Right ventricle myocardium superior (tissue), 1 donor: ENCODE measurements at regions not wholly inside any gene's neighbourhood (a gene's known extent, or its start where the extent isn't known, plus 50 kb on each side); places are given as distances from the start of the nearest gene placed in this dataset.

ENCODE experiments used
- ATAC-seq: fragments of 200-7000 bp; cut with Tn5 transposase; one replicate; pipeline ENCODE4 v1.9.1; 2020; ENCODE audit warnings: mild to moderate bottlenecking; ENCODE audit not compliant: poor library complexity
- DNase-seq: peaks from one replicate; pipeline ENCODE4 v3.0.0-alpha.2; 2020
- intact Hi-C: fragments of 100-400 bp; cut with DNase I; formaldehyde crosslinking; loops from one replicate; pipeline ENCODE4 v1.11.2; 2022
- donor health status: DM: no; HTN: yes; CAD: no; lungs with severe emphysema.

DNA sequence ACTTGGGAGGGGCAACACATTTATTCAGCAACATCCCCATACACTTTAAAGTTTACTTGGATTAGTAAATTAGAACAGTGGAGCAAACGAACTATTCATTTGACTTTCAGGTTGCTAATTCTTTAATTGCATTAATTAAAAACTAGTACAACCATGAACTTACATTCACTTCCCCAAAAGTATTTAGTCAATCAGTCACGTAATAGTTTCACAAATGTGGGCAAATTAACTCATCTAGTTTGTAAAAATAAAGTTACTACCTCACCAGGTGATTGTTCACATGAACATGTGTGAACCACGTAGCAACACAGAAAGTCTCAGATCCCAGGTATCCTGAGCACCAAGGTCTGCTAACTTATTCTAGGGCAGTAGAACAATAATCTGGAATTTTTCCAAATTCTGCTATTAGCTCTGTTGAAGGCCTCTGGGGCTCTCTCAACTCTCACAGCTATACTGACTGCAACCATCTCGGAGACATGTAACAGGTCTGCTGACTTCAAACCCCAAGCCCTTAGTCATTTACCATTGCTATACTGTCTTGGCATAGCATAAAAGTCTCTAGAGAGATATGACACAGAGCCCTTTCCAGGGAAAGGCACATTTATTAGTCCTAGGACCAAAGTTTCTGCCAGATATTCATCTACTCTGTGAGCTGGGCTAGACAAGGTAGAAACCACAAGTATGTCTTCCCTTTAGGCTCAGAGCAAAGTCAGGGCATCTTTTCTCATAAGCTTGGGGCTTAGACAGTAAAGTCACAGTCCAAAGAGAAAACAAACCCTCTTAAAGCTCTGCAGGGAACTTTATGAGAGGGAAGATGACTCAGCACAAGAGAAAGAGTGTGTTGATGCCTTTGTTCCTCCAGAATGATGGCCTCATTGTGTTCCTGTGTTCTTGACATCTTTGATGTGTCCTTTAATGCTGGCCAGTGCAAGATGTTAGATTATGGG, 50.9 kb upstream of the CCDC28A start:
- no peak for DNase-seq
- intact Hi-C loops, result no loop called here
- ATAC-seq, result no peak
